Heart left ventricle (tissue), 16 donors: ENCODE measurements at regions not wholly inside any gene's neighbourhood (a gene's known extent, or its start where the extent isn't known, plus 50 kb on each side); places are given as distances from the start of the nearest gene placed in this dataset.
"Not testable (repeated sequence)": the region's sequence is repeated elsewhere in the genome, so short reads cannot be mapped to it uniquely, and the experiment has no call there.

Experiments
- ATAC-seq, 4 donors: fragments of 200-7000 bp; cut with Tn5 transposase; one replicate each; pipeline ENCODE4 v1.9.1; 2020 to 2022; ENCODE audit warnings: moderate library complexity in 4 of 4, mild to moderate bottlenecking in 3 of 4, moderate number of reproducible peaks in 1 of 4
- DNase-seq, 5 donors: peaks; one replicate each; pipeline ENCODE4 v3.0.0-alpha.2; 2020
- H3K27ac ChIP-seq, 12 donors: fragments of 200-600 bp; sonication (generic) in 4 of 12; one replicate each; pipeline versions ENCODE4 v1.5.0 to v1.8.0; 2016 to 2022; ENCODE audit warnings: mild to moderate bottlenecking in 2 of 12
- H3K27me3 ChIP-seq, 9 donors: fragments of 200-600 bp; sonication (generic) in 2 of 9; one replicate each; pipeline versions ENCODE4 v1.5.1 to v1.8.0; 2016 to 2022; ENCODE audit warnings: mild to moderate bottlenecking in 3 of 9
- H3K36me3 ChIP-seq, 9 donors: fragments of 200-600 bp; sonication (generic) in 2 of 9; one replicate each; pipeline versions ENCODE4 v1.5.0 to v1.8.0; 2018 to 2022; ENCODE audit warnings: mild to moderate bottlenecking in 2 of 9
- H3K4me1 ChIP-seq, 12 donors: fragments of 200-600 bp; sonication (generic) in 4 of 12; one replicate each; pipeline versions ENCODE4 v1.5.0 to v1.8.0; 2016 to 2022; ENCODE audit warnings: mild to moderate bottlenecking in 3 of 12
- H3K4me3 ChIP-seq, 12 donors: fragments of 200-600 bp; sonication (generic) in 4 of 12; one replicate each; pipeline versions ENCODE4 v1.5.0 to v1.8.0; 2017 to 2022; ENCODE audit warnings: mild to moderate bottlenecking in 9 of 12, moderate library complexity in 4 of 12
- H3K9me3 ChIP-seq, 12 donors: fragments of 200-600 bp; sonication (generic) in 4 of 12; one replicate each; pipeline versions ENCODE4 v1.5.0 to v1.8.0; 2016 to 2022; ENCODE audit warnings: mild to moderate bottlenecking in 1 of 12
- POLR2A ChIP-seq, 2 donors: fragments of 450-650 bp; IDR thresholded peaks; one replicate each; pipeline ENCODE4 v1.6.1; 2017; ENCODE audit warnings: antibody characterized with exemption in 2 of 2, mild to moderate bottlenecking in 2 of 2, moderate library complexity in 2 of 2
- WGBS, 4 donors: extraction: QIAGEN DNeasy Blood & Tissue Kit in 2 of 4; methylation state at CpG; one replicate each; pipeline versions ENCODE4 v1.1.5 to v1.1.7; 2013 to 2018; 5-methylcytosine and 5-hydroxymethylcytosine counted together
- intact Hi-C, 10 donors: fragments of 100-400 bp; cut with DNase I; formaldehyde crosslinking; loops; one replicate each; pipeline versions ENCODE4 v1.11.1 to v1.14.2; 2022
- TF ChIP-seq, protein P1 (sequence below), 12 donors: fragments of 200-600 bp; sonication (generic) in 4 of 12; IDR thresholded peaks; one replicate each; pipeline versions ENCODE4 v1.5.0 to v1.8.0; 2018 to 2022; ENCODE audit warnings: antibody characterized with exemption in 12 of 12, mild to moderate bottlenecking in 5 of 12
- donor health status: ischemic (EF 13 %, LVEDD 7.1; RV severe dilation, severe dysfunction).
- donor health status: healthy with polysubstance abuse.
- donor health status: DM: no; HTN: yes; CAD: no.
- donor health status: DM: no; HTN: no; CAD: no.
- donor health status: ischemic (EF 25% LVEDD 6.9; RV normal size, moderate dysfunction).
- donor health status: ischemic (EF 25% LVEDD 5.7; RV mildly dilated, moderate dysfunction).
- donor health status: healthy.
- donor health status: DM: yes; HTN: yes; CAD: no.
- donor health status: ischemic (EF 35%, LVEDD 5.7; RV mildly dilated, moderate dysfunction).
- donor health status: nonischemic (EF 11% LVEDD 7.7; RV severe dilation, severe dysfunction).
- donor health status: DM: yes; HTN: yes; CAD: no.
- donor health status: PGD.
- donor health status: ischemic (EF 29% LVEDD 5.4; RV normal size, mild dysfunction).
- donor health status: nonischemic (EF 23%, LVEDD 6.1; RV moderate dilation, normal function).

DNA sequence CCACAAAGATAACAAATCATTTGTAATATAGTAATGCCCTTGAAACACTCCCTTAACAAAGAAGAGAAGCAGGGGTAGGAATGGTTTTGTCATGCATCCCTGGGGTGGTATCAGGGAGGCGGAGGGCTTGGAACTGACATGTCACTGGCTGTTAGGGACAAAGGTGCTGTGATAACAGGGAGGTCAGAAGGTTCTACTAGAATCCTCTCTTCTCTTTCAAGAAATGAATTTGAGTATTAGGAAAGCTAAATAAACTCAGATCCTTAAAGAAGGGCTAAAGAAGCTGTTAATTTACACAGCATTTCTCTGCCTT is 65.4 kb upstream of the ADAMTS18 start:
- ATAC-seq = no peak
- TF ChIP-seq POLR2A (IDR thresholded peaks at IDR 0.05) = no peak
- TF ChIP-seq, protein P1, sequence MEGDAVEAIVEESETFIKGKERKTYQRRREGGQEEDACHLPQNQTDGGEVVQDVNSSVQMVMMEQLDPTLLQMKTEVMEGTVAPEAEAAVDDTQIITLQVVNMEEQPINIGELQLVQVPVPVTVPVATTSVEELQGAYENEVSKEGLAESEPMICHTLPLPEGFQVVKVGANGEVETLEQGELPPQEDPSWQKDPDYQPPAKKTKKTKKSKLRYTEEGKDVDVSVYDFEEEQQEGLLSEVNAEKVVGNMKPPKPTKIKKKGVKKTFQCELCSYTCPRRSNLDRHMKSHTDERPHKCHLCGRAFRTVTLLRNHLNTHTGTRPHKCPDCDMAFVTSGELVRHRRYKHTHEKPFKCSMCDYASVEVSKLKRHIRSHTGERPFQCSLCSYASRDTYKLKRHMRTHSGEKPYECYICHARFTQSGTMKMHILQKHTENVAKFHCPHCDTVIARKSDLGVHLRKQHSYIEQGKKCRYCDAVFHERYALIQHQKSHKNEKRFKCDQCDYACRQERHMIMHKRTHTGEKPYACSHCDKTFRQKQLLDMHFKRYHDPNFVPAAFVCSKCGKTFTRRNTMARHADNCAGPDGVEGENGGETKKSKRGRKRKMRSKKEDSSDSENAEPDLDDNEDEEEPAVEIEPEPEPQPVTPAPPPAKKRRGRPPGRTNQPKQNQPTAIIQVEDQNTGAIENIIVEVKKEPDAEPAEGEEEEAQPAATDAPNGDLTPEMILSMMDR (IDR thresholded peaks at IDR 0.05) = no peak

GRCh38 chr16:77500934-77501664 is 66.3 kb upstream of the ADAMTS18 start:
- intact Hi-C loops = no loop called here
- no peaks in the 10 kb centered on the region for H3K9me3 ChIP-seq
- H3K27me3 ChIP-seq = peaks cover 0 to 6% (median 0%) of the 10 kb centered on the region in 9 donors
- no peak overlapping the region for H3K27ac ChIP-seq
- no peak for ATAC-seq
- H3K36me3 ChIP-seq = no peaks in the 10 kb centered on the region
- no peak for DNase-seq
- no peak overlapping the region for H3K4me3 ChIP-seq
- TF ChIP-seq, protein P1 (IDR thresholded peaks at IDR 0.05) = no peak
- WGBS, 4 donors = 50 to 53% (median 50%) methylated on average over 7 of the region's 7 CpGs
- peaks cover 0 to 9% (median 0%) of the 10 kb centered on the region in 12 donors for H3K4me1 ChIP-seq

More for the DNA sequence above, 65.4 kb upstream of the ADAMTS18 start:
- no peak overlapping the region for H3K4me3 ChIP-seq
- peaks cover 0 to 9% (median 0%) of the 10 kb centered on the region in 12 donors for H3K4me1 ChIP-seq
- no peak overlapping the region for H3K27ac ChIP-seq
- H3K9me3 ChIP-seq = no peaks in the 10 kb centered on the region
- 90 to 97% (median 94%) methylated on average over 1 of the region's 1 CpG for WGBS, 4 donors
- no peaks in the 10 kb centered on the region for H3K36me3 ChIP-seq
- intact Hi-C loops = no loop called here
- no peak for DNase-seq
- H3K27me3 ChIP-seq = peaks cover 0 to 6% (median 0%) of the 10 kb centered on the region in 9 donors

DNA sequence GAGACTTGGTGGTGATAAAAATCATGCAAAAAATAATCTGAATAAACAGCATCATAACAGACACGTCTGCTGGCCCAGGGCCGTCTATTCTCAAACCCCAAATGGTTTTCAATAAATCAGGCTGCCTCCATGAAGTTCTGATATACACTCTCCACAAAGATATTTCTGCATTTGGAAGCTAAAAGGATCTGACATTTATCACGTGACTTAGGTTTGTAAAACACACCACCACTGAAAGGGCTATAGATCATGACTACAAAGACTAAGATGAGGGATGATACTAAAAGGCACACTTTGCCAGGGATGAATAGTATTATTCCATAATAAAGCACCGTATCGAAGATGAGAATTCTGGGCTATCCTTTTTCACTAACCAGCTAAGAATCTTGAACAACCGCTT is 67.6 kb upstream of the ADAMTS18 start:
- WGBS, 4 donors = 89 to 91% (median 90%) methylated on average over 6 of the region's 6 CpGs
- Histone ChIP-seq H3K4me1 (peaks cover 0 to 9% (median 0%) of the 10 kb centered on the region in 12 donors), H3K36me3 (no peaks in the 10 kb centered on the region), H3K4me3 (no peak overlapping the region), H3K27me3 (peaks cover 0 to 6% (median 0%) of the 10 kb centered on the region in 9 donors), H3K9me3 (no peaks in the 10 kb centered on the region), H3K27ac (no peak overlapping the region)
- intact Hi-C loops = no loop called here
- no peak for ATAC-seq
- TF ChIP-seq, protein P1 (IDR thresholded peaks at IDR 0.05) = no peak
- DNase-seq = no peak

DNA sequence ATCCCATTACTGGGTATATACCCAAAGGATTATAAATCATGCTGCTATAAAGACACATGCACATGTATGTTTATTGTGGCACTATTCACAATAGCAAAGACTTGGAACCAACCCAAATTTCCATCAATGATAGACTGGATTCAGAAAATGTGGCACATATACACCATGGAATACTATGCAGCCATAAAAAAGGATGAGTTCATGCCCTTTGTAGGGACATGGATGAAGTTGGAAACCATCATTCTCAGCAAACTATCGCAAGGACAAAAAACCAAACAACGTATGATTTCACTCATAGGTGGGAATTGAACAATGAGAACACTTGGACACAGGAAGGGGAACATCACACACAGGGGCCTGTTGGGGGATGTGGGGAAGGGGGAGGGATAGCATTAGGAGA is 71.7 kb upstream of the ADAMTS18 start:
- H3K4me3 ChIP-seq, DNase-seq, intact Hi-C loops, H3K27me3 ChIP-seq, ATAC-seq, H3K4me1 ChIP-seq, H3K36me3 ChIP-seq, H3K9me3 ChIP-seq, H3K27ac ChIP-seq: not testable (repeated sequence)
- 91 to 96% (median 95%) methylated on average over 2 of the region's 2 CpGs for WGBS, 4 donors

DNA sequence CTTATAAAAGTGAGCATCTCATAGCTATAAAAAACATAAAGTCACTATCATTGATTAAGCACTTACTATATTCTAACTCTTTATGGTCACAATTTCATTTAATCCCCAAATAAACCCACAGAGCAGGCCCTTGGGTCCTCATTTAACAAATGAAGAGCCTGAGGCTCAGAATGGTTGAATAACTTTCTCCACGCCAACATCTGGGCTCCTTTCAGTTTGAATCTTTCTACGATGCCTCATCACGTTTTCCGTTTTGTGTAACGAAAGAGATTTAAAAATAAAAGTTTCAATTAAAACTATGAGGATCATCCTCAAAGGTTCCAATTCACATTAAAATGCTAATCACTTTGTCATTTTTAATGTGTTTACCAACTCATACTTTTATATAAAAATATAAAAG is 74.2 kb upstream of the ADAMTS18 start:
- peaks cover 0 to 2% (median 0%) of the 10 kb centered on the region in 9 donors for H3K27me3 ChIP-seq
- intact Hi-C loops = no loop called here
- H3K36me3 ChIP-seq = no peaks in the 10 kb centered on the region
- DNase-seq = no peak
- ATAC-seq = no peak
- 83 to 93% (median 90%) methylated on average over 5 of the region's 5 CpGs for WGBS, 4 donors
- no peak overlapping the region for H3K4me3 ChIP-seq
- no peaks in the 10 kb centered on the region for H3K4me1 ChIP-seq
- no peaks in the 10 kb centered on the region for H3K9me3 ChIP-seq
- no peak overlapping the region for H3K27ac ChIP-seq
- no peak for TF ChIP-seq POLR2A (IDR thresholded peaks at IDR 0.05)
- TF ChIP-seq, protein P1 (IDR thresholded peaks at IDR 0.05) = no peak
